Osteoblast (primary cell): ENCODE measurements at regions not wholly inside any gene's neighbourhood (a gene's known extent, or its start where the extent isn't known, plus 50 kb on each side); places are given as distances from the start of the nearest gene placed in this dataset.
A peak's percentile ranks its signal among the peaks of the same experiment; 100 is the strongest.

Source experiments
- DNase-seq: peaks from one replicate; pipeline ENCODE4 v3.0.0; 2011; ENCODE audit warnings: low spot score, mixed read lengths; ENCODE audit not compliant: insufficient read length; ENCODE audit errors: missing footprints
- H2AFZ ChIP-seq: 2 replicates; pipeline ENCODE4 v1.6.0; 2011; ENCODE audit warnings: mild to moderate bottlenecking, low read length
- H3K27ac ChIP-seq: 2 replicates; pipeline ENCODE4 v1.5.1; 2011; ENCODE audit warnings: mild to moderate bottlenecking, low read depth, low read length, moderate library complexity
- H3K27me3 ChIP-seq: 2 replicates; pipeline ENCODE4 v1.6.0; 2012; ENCODE audit warnings: mild to moderate bottlenecking, control low read depth, inconsistent platforms, low read length, moderate library complexity; ENCODE audit not compliant: insufficient read depth
- H3K36me3 ChIP-seq: 2 replicates; pipeline ENCODE4 v1.5.1; 2011; ENCODE audit warnings: mild to moderate bottlenecking, low read length, control low read depth, moderate library complexity; ENCODE audit not compliant: insufficient read depth
- H3K4me1 ChIP-seq: 2 replicates; pipeline ENCODE4 v1.5.1; 2011; ENCODE audit warnings: mild to moderate bottlenecking, low read length, control low read depth, moderate library complexity; ENCODE audit not compliant: insufficient read depth
- H3K4me2 ChIP-seq: 2 replicates; pipeline ENCODE4 v1.6.0; 2011; ENCODE audit warnings: mild to moderate bottlenecking, low read length; ENCODE audit not compliant: insufficient read depth
- H3K4me3 ChIP-seq: fragments of 200-600 bp; sonication (generic); 3 replicates; pipeline ENCODE4 v1.5.1; 2012; ENCODE audit warnings: mild to moderate bottlenecking, low read length, inconsistent platforms; ENCODE audit not compliant: insufficient read depth
- H3K79me2 ChIP-seq: 2 replicates; pipeline ENCODE4 v1.6.0; 2012; ENCODE audit warnings: mild to moderate bottlenecking, low read length, control low read depth, inconsistent platforms; ENCODE audit not compliant: insufficient read depth
- H3K9me3 ChIP-seq: 2 replicates; pipeline ENCODE4 v1.5.1; 2011; ENCODE audit warnings: low read depth, low read length, control low read depth
- H4K20me1 ChIP-seq: 2 replicates; pipeline ENCODE4 v1.6.0; 2012; ENCODE audit warnings: mild to moderate bottlenecking, low read length, control low read depth; ENCODE audit not compliant: insufficient read depth
- TF ChIP-seq, protein P1 (sequence below): IDR thresholded peaks from 2 replicates; pipeline ENCODE4 v1.5.1; 2011; ENCODE audit warnings: mild to moderate bottlenecking, low read depth, low read length, moderate library complexity; ENCODE audit errors: extremely low read depth

DNA sequence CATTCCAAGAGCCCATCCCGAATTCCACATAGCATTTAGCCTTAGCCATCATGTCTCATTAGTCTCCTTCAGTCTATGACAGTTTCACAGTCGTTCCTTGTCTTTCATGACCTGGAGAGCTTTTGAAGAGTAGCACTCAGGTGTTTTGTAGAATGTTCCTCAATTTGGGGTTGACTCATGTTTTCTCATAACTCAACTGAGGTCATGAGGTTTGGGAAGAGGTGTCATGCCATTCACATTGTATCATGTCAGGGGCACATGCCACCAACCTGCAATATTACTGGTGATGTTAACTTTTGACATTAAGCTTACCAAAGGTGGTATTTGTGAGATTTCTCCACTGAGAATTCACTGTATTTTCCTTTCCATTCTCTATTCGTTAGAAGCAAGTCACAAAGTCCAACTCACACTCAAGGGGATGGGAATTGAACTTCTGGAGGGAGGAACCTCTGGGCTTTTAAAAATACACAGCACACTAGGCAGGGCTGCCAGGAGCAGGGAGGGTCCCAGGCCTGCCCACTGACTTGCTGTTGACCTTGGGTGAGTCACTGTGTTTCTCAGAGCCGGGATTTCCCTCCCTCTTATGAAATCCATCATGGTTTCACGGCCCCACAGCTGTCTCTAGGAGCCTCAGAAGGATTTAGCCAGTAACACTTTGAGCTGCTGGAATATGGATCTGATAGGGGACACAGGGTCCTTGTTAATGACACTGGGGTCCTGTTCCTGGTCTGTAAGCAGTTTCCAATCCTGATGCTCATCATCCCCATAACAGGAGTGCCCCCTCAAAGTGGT, 74.4 kb upstream of the TCF7L2 start:
- H2AFZ ChIP-seq: no peak overlapping the region
- no peak overlapping the region for H3K4me3 ChIP-seq
- H3K4me1 ChIP-seq: peaks cover 7% of the 10 kb centered on the region
- no peaks in the 10 kb centered on the region for H4K20me1 ChIP-seq
- no peaks in the 10 kb centered on the region for H3K36me3 ChIP-seq
- H3K4me2 ChIP-seq: peak overlapping the region; percentile 8
- no peak for DNase-seq
- no peaks in the 10 kb centered on the region for H3K79me2 ChIP-seq
- TF ChIP-seq, protein P1, sequence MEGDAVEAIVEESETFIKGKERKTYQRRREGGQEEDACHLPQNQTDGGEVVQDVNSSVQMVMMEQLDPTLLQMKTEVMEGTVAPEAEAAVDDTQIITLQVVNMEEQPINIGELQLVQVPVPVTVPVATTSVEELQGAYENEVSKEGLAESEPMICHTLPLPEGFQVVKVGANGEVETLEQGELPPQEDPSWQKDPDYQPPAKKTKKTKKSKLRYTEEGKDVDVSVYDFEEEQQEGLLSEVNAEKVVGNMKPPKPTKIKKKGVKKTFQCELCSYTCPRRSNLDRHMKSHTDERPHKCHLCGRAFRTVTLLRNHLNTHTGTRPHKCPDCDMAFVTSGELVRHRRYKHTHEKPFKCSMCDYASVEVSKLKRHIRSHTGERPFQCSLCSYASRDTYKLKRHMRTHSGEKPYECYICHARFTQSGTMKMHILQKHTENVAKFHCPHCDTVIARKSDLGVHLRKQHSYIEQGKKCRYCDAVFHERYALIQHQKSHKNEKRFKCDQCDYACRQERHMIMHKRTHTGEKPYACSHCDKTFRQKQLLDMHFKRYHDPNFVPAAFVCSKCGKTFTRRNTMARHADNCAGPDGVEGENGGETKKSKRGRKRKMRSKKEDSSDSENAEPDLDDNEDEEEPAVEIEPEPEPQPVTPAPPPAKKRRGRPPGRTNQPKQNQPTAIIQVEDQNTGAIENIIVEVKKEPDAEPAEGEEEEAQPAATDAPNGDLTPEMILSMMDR: no peak
- H3K27me3 ChIP-seq: peaks cover 4% of the 10 kb centered on the region
- no peak overlapping the region for H3K27ac ChIP-seq
- H3K9me3 ChIP-seq: no peaks in the 10 kb centered on the region

DNA sequence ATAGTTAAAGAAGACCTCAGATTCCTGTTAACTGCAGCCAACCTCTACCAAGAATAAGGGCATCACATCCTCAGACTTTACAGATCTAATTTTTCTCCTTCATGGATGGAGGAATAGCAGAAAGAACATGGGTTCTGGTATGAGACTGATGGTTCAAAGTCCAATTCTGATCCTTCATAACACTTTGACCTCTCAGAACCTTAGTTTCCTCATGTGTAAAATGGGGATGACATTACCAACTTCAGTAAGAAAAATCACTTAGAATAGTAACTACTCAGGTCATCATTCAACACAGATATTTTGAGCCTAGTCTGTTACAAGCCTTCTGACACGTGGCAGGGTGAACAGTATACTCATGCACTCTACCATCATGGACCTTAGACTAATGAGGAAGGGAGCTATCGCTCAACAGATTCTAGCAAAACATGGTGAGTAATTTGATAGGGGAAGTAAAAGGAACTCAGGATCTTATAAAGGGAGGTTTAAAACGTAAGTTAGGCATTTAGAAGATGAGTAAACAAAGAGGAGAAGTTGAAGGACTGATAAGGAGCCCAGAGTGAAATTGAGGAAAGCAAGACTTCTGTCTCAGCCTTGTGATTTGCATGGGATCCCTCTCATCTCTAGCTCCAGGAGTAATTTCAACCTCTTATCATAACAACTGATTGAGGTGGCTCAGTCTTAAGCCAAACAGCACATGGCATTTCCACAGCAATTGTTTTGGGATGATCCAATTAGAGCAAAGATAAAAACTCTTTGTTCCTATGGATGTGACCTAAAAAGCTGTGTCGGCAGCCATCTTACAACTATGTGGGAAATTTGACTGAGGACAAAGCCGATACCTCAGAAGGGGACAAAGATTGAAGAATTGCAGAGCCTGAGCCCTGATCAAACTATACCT, 69.2 kb upstream of the TCF7L2 start:
- Histone ChIP-seq H4K20me1 (no peaks in the 10 kb centered on the region), H2AFZ (no peak overlapping the region), H3K79me2 (no peaks in the 10 kb centered on the region), H3K4me2 (no peak overlapping the region), H3K9me3 (no peaks in the 10 kb centered on the region), H3K4me1 (peaks cover 4% of the 10 kb centered on the region), H3K27me3 (peaks cover 14% of the 10 kb centered on the region), H3K27ac (no peak overlapping the region), H3K36me3 (no peaks in the 10 kb centered on the region), H3K4me3 (no peak overlapping the region)
- DNase-seq: no peak
- TF ChIP-seq, protein P1: no peak

DNA sequence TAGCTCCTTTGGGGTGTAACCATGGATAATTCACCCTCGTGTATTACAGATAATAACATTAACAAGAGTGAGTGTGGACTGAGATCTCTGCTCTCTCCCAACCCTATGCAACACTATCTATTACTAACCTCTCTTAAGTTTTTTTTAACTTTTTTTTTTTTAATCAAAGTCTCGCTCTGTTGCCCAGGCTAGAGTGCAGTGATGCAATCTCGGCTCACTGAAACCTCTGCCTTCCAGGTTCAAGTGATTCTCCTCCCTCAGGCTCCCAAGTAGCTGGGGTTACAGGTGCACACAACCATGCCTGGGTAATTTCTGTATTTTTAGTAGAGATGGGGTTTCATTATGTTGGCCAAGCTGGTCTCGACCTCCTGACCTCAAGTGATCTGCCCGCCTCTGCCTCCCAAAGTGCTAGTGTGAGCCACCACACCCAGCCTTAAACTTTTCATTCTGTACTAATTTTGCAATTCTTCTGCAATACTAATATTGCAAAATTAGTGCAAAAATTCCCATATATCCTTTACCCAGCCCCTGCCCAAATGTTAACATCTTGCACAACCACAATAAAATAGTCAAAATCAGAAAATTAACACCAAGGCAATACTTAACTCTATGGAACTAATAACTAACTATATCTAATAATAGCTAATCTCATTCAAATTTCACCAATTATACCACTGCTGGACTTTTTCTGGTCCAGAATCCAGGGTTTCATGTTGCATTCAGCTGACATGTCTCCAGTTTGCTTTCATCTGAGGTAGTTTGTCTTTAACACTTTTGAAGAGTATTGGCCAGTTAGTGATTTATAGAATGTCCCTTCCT, 66.5 kb upstream of the TCF7L2 start:
- H3K4me2 ChIP-seq: no peak overlapping the region
- TF ChIP-seq, protein P1: no peak

More for the DNA sequence above, 66.5 kb upstream of the TCF7L2 start:
- no peak for DNase-seq
- Histone ChIP-seq H3K4me3 (no peak overlapping the region), H3K79me2 (no peaks in the 10 kb centered on the region), H3K9me3 (no peaks in the 10 kb centered on the region), H3K4me1 (no peaks in the 10 kb centered on the region), H3K27me3 (peaks cover 18% of the 10 kb centered on the region), H3K36me3 (no peaks in the 10 kb centered on the region), H2AFZ (no peak overlapping the region), H3K27ac (no peak overlapping the region), H4K20me1 (no peaks in the 10 kb centered on the region)
